COLO829 (cell line): ENCODE measurements at regions not wholly inside any gene's neighbourhood (a gene's known extent, or its start where the extent isn't known, plus 50 kb on each side); places are given as distances from the start of the nearest gene placed in this dataset.
"Not testable (repeated sequence)": the region's sequence is repeated elsewhere in the genome, so short reads cannot be mapped to it uniquely, and the experiment has no call there.

Source experiments
- DNase-seq: peaks from one replicate; pipeline ENCODE4 v3.0.0; 2012; ENCODE audit warnings: low spot score

DNA sequence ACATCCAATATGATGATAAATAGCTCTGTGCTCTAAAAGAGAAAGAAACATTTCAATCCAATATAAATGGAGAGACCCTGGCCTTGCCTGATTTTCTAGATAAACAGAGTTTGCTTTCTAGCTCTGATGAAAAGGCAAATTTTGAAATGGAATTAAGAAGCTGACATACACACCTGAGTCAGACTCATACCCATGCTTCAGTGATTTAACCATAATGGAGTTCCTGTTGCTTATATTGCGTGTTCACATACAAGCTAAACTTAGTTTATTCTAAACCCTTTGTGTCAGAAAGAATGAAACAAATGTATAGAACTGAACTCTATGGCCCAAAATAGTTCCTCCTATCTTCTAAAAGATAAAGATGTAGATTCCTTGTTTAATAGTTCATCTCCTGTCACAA is 760.8 kb upstream of the ARPP21 start:
- no peak for DNase-seq

DNA sequence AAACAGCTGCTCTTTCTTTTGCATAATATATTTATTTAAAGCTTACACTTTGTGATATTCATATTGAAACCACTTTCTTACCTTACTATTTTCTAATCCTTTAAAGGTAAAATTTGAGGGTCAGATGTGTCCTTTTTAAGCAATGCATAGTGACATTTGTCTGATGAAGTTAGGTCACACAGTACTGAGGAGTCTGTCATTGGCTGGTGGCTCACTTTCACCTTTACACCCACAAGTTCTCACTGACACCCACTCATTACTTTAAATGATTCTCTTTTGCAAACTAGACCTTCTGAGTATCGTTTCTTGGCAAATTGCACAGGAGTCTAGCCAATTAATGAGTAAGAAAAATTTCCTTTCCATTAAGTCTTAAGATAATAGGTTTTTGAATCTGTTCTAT is 758.3 kb upstream of the ARPP21 start:
- DNase-seq = no peak

DNA sequence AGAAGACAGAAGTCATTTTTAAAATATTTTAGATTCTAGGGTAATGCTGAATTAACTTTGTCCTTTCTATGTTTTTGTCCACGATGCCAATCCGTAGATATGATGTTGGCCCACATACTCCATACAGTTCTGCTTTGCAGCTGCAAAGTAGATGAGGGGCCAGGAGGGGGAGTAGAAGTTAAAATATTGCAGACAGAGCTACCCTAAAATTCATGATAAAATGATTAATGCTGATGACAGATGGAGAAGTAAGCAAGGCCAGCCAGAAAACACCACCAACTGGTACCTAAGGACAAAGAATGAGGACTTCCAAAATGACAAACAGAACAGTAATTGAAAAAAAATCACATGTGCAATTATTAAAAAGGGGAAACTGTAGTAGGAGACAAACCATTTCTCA is 756.6 kb upstream of the ARPP21 start:
- no peak for DNase-seq

DNA sequence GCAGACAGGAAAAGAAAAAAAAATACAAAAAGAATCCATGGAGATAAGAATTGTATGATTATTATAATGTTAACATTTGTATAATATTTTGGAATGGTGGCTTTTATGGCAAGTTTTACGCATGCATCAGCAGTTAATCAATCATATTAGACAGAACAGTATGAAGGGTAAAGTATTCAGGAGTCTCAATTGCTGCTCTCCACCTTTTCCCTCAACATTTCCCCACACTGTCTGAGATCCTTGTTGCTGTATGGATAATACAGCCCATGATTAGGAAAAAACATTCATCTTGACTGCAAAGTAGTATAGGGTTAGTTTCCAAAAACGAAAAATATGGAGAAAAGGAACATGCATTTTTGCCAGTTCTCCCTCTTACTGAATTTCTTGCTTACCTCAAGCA is 755.3 kb upstream of the ARPP21 start:
- DNase-seq = no peak

DNA sequence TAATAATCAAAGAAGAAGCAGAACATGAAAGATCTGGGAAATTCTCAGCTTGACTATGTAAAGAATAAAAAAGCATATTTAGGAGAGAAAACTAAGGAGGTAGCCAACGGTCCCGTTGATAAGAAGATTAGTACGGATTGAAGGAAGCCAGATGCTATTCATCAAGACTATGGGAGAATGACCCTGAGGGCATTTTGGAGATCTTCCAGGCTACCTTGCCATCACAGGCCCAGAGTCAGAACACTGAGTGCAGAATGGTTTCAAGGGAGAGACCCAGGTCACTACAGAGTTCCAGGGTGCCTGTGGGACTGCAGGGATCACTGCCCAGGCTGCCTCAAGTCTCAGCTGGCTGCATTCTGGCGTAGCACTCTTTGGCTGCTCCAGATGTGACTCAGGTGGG is 752.9 kb upstream of the ARPP21 start:
- no peak for DNase-seq

DNA sequence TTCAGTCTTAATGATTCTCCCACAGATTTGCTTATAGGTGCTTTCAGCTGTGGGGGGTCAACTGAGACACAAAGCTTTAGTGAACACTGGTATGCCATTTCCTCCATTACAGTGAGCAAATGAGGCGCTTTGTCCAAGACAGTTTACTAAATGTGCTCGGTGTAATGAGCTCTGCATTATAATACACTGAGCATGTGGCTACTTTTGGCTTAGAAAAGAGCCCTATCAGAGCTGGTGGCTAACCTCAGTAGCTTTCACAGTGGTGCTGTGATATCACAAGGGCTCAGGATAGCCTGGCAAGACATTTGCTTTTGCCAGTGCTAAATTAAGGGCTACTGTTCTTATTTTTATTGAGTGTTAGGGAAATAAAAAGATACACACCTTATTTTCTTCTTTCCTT is 749.7 kb upstream of the ARPP21 start:
- DNase-seq = no peak

DNA sequence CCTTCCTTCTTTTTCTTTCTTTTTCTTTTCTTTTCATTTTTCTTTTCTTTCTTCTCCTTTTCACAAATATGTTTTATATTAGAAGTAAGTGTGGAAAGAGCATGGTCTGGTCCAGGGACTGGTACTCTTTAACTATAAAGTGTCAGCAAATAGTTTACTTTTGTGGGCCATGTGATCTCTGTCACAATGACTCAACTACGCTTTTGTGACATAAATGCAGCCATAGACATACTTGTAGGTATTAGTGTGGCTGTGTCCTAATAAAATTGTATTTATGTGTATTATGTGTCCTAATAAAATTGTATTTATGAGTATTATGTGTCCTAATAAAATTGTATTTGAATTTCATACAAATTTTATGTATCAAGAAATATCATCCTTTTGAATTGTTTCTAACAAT is 749.1 kb upstream of the ARPP21 start:
- no peak for DNase-seq

DNA sequence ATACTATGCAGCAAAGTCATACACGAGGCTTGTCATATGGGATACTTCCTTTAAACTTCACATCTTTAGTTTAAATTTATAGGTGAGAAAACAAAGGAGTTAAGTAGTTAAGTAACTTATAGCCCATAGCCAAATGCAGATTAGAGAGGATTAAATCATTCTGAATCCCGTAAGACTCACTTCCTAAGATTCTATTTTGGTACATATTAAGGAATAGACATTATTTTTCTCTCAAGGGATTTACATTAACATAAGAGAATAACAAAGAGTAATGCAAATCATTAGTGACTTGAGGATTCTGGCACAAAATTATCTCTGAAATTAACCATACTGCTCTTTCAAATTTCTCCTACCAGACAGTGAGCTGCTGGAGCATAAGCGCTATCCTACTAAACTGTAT is 747.4 kb upstream of the ARPP21 start:
- DNase-seq = no peak

DNA sequence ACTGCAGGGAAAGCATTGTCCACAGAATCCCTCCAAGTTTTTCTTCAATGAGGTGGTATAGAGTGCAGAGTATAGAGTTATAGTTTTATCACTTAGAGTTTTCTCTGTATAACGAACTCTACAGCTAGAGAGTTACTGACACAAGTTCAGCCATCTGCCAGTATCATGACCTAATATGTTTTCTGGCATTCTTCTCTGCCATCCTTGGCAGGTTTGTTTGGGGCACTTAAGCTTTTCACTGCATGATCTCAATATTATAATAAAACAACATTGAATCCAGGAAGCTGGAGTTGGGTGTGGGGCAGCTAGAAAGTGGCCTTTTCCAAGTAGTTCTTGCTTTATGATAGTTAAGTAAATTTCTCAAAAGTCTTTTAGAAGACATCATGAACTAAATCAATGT is 743.5 kb upstream of the ARPP21 start:
- no peak for DNase-seq

DNA sequence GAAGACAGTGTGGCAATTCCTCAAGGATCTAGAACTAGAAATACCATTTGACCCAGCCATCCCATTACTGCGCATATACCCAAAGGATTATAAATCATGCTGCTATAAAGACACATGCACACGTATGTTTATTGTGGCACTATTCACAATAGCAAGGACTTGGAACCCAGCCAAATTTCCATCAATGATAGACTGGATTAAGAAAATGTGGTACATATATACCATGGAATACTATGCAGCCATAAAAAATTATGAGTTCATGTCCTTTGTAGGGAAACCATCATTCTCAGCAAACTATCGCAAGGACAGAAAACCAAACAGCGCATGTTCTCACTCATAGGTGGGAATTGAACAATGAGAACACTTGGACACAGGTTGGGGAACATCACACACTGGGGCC is 729.6 kb upstream of the ARPP21 start:
- not testable (repeated sequence) for DNase-seq

DNA sequence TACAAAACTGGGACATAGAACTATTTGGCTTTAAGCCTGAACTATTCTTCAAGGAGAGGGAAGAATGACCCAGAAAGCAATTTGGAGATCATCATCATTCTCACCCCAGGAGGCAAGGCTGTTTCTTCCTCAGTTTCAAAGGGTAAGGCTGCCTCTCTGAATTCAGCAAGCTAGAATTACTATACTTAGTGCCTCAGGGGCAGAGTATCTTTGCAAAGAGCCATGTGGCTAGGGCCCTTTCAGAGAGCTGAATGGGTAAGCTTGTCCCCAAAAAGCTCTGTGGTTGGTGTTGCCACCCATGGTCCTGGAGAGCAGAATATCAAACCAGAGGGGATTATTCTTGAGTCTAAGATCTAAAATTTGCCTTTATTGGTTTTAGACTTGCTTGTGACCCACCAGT is 720.3 kb upstream of the ARPP21 start:
- no peak for DNase-seq

DNA sequence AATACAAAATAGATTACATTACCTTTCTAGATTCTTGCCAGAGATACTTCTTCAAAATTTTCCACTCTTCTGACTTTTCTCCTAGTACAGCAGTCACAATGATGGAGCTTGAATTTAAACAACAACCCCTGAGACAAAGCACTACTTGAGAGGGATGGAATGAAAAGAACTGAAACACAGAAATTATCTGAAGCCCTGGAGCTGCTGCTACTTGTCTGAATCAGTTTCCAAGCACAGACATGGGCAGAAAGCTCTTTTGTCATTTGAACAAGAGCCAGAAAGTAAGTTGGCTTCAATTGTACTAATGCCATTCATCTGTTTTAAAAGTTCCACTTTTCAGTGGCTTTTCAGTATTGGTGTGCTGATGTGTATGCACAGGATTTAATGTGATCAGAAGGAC is 718.5 kb upstream of the ARPP21 start:
- no peak for DNase-seq

DNA sequence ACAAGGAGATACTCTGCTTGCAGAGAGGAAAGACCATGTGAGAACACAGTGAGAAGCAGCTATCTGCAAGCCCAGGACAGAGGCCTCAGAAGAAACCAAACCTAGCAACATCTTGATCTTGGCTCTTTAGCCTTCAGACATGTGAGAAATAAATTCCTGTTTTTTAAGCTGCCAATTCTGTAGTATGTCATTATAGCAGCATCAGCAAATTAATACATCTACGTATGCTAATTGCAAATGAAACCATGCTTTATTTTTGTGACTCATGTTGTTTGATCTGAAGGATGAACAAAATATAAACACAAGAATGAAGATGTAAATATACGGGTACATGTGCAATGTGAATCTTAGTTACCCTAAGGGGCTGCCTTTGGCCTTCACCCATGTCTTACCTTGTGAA is 714.4 kb upstream of the ARPP21 start:
- DNase-seq = no peak

DNA sequence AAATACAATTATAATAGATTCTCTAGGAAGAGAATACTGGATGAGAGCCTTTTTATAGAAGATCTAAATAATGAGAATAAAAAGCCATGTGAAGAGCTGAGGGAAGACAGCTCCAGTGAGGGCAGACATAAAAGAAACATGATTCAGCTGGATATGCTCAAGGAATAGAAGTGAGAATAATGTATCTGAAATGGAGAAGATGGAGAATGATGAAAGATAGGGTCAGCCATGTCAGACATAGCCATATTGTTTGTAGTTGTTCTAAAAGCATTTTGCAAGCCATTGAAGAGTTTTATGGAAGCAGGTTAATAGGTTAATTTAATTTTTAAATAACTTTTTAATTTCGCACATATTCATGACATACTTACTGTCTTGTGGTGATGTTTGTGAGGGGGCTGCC is 713.5 kb upstream of the ARPP21 start:
- DNase-seq = no peak

DNA sequence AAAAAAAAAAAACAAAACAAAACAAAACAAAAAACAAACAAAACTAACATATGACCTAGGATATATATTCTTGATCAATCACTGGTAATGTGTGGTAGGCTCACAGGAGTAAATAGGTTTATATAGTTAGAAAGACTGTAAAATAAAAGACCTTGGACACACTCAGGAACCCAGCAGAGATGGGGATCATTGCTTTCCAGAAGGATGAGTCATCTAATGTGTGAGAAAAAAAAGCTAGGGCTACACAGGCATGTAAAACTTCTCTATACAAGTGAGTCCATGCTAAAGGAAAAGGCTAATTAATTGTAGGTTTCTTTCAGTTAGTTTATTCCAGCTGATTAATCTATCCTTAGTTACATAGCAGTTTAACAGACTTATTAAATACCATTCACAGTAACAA is 710.3 kb upstream of the ARPP21 start:
- no peak for DNase-seq

DNA sequence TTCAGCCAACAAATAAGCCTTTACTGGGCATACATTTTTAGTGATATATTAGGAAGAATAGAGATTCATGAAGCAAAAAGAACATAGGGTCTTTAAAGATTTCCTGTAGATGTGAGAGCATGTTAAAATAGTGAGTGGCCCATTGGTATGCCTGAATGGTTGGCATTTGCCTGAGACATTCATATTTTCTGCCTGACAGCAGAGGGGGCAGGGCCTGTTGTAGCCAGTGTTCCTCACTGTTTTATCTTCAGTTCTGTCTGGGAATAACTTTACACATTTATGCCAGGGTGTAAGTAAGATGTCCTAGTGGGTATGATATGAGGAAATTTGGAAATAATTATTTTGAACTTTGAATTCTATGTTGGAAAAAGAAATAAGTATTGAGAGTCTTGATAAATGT is 704.7 kb upstream of the ARPP21 start:
- DNase-seq = no peak

DNA sequence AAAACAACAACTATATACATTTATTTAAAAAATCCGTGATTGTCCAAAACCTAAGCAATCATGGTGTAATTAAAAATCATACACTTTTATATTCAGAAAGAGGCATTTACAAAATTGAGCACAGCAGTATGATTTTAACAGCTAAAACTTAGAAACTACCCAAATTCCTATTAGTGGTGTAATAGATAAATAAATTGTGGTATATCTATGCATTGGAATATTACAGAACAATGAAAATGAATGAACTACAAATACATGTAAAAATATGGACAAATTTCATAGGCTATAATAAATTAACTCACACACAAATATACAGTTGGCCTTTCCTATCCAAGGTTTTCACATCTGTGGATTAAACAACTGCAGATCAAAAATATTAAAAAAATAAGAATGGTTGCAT is 700.5 kb upstream of the ARPP21 start:
- no peak for DNase-seq

DNA sequence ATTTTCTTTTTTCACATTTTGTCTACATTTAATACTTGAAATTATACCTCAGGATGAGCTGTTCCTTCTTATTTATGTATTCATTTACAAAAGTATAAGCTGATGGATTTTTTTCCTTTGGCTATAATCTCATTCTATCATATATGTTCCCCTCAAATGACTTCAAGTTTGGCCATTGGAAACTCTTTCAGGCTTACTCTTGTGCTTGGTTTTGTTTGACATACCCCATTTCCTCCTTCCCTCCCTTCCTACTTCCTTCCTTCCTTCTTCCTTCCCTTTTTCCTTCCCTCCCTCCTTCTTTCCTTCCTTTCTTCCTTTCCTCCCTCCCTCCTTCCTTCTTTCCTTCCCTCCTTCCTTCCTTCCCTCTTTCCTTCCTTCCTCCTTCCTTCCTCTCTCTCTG is 697.1 kb upstream of the ARPP21 start:
- no peak for DNase-seq

DNA sequence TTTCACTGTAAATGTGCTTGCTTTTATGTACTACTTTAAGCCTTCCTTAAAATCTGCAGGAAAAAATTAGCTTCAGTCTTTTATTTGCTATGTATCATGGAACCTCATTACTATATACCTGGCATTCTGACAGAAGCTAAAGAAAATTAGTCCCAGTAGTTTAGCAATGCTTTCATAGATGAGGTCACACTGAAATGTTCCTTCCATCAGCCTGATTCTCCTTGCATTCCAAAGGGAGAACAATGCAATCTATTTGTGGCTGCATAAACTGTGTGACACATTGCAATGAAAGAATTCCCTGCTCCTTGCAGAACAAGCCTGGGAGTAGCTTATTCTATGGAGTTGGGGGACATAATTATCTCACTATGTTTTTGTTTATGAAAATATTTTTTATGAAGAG is 691.5 kb upstream of the ARPP21 start:
- DNase-seq = no peak

DNA sequence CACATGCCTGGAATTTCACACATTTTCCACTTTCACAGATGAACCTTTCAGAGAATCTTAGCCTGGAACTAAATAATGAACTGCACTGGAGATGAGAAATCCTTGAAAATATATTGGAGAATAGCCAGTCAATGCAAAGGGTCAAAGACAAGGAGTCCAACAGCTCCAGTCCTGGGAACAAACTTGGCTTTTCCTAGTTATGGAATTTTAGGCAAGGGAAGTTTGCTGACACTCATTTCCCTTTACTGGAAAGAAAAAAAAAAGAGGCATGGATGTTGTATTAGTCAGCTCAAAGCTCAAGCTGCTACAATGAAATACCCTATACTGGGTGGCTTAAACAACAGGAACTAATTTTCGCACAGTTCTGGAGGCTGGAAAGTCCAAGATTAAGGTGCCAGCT is 690.8 kb upstream of the ARPP21 start:
- no peak for DNase-seq

DNA sequence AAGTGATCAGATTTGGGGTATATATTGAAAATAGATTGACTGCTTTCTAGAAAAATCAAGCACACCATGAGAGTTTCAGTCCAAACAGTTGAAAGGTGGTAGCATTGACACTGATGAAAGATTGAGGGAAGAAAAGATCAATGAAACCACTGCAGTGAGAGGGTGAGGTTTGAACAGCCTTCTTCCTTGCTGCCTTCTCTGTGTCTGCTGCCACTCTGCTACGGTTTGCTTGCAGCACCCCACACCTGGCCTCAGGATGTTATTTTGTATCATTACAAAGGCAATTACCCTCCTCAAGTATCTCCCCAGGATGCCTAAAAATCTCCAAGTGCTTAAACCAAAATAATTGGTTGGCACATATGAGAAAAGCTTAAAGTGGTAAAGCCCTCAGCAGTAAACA is 683.6 kb upstream of the ARPP21 start:
- DNase-seq = no peak

DNA sequence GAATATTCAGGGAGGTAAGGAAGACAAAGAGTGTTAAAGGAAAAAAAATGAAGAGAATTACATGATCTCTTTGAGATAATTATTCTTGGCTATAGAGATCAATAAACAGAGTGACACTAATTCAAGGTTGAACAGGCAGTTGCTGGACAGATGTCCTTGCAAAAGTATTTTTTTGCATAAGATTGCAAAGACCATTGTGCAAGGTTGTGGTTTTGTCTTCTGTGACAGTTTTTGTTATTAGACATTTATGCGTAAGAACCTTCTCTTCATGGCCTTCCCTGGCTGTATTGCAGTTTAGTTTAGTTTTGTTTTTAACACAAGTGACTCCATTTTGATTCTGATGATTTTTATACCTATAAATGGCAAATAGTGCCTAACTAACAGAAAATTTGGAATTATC is 682.8 kb upstream of the ARPP21 start:
- DNase-seq = no peak

DNA sequence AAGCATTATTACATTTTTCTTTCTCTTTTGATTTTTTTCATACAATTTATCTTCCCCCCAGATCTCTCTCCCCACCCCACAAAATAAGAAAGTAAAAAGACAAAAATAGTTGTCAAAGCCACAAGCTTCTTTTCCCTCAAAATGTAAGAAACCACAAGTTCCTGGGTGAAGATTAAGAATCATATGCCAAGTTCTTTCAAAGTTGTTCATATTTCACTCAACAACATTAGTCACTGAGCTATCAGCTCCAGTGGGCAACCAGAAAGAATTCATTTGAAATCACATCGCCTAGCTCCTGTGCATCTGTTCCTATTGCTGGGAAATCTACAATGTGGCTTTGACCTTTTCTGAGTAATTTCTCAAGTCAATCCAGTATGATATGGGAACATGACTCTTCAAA is 681.6 kb upstream of the ARPP21 start:
- DNase-seq = no peak

DNA sequence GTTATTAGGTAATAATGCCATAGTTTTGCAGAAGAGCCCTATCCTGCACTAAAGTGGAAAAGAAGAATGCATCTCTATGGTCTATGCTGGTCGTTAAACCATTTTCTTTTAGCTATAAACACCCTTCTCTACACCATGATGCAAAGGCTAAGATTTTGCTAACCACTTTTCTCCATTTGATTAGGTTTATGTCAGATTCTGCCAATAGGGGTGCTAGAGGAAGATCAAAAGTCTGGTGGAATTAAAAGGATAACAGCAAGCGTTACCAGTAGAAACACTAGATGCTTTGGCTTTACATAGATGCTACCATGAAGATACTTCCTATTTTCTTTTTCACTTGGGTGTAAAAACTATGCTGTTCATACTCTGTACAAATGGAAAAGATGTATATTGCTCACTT is 669.8 kb upstream of the ARPP21 start:
- no peak for DNase-seq

DNA sequence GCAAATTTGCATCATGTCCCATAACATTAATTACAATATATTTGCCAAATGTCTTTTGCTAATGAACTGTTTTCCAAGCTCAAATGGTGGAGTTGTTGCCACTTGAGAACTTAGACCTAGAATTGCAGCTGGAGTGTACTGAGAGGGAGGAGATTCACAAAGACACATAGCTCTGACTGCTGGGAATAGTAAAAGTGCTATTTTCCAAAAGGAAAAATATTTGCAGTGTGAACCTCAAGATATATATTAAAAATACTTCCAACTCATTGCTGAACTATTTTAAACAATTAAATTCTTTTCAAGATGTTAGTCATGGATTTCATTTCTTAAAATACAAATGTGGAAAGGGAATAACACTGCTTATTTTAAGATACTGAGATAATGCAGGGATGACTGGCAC is 666.8 kb upstream of the ARPP21 start:
- no peak for DNase-seq

DNA sequence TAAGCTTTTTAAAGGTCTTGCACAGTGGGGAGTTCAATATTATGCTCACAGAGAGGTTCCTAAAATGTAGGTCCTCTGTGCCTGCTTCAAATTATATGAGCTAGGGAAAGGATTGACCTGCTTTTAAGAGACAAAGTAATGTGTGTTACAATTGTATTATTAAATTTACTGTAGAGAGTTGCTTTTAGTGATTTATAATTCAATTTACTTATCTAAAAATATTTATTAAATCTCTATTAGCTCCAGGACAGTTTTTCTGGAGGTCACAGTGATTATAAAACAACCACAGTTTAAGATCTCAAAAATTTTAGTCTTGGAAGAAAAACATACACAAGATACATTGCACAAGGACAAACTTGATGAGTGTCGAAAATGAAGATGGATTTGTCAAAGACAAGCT is 665.7 kb upstream of the ARPP21 start:
- DNase-seq = no peak
